GM23338 (cell line): ENCODE measurements at regions not wholly inside any gene's neighbourhood (a gene's known extent, or its start where the extent isn't known, plus 50 kb on each side); places are given as distances from the start of the nearest gene placed in this dataset.

ENCODE experiments used
- ATAC-seq: fragments of 200-7000 bp; cut with Tn5 transposase; 3 replicates; pipeline ENCODE4 v1.9.1; 2020
- DNase-seq: peaks from one replicate; pipeline ENCODE4 v3.0.0-alpha.2; 2015; ENCODE audit warnings: low spot score
- H2AFZ ChIP-seq: fragments of 200-600 bp; sonication (generic); 2 replicates; pipeline ENCODE4 v1.8.0; 2016; ENCODE audit warnings: antibody characterized with exemption, mild to moderate bottlenecking, moderate library complexity
- H3F3A ChIP-seq: fragments of 200-600 bp; sonication (generic); replicated peaks from 2 replicates; pipeline ENCODE4 v1.8.0; 2017; ENCODE audit warnings: antibody characterized with exemption, mixed run types, low read depth
- H3K27ac ChIP-seq: fragments of 200-600 bp; sonication (generic); 2 replicates; pipeline ENCODE4 v1.6.1; 2016; ENCODE audit warnings: low read depth
- H3K27me3 ChIP-seq: fragments of 200-600 bp; sonication (generic); 2 replicates; pipeline ENCODE4 v1.8.0; 2016; ENCODE audit warnings: mild to moderate bottlenecking, mixed run types, moderate library complexity; ENCODE audit not compliant: insufficient read depth
- H3K36me3 ChIP-seq: fragments of 200-600 bp; sonication (generic); 2 replicates; pipeline ENCODE4 v1.8.0; 2016; ENCODE audit warnings: mild to moderate bottlenecking; ENCODE audit not compliant: insufficient read depth
- H3K4me1 ChIP-seq: fragments of 200-600 bp; sonication (generic); 2 replicates; pipeline ENCODE4 v1.8.0; 2016; ENCODE audit warnings: mild to moderate bottlenecking, moderate library complexity; ENCODE audit not compliant: insufficient read depth
- H3K4me2 ChIP-seq: fragments of 200-600 bp; sonication (generic); 2 replicates; pipeline ENCODE4 v1.7.1; 2017; ENCODE audit warnings: mixed run types
- H3K4me3 ChIP-seq: fragments of 200-600 bp; sonication (generic); 2 replicates; pipeline ENCODE4 v1.6.1; 2016; ENCODE audit warnings: mixed run types
- H3K79me2 ChIP-seq: fragments of 200-600 bp; sonication (generic); replicated peaks from 2 replicates; pipeline ENCODE4 v1.8.0; 2017; ENCODE audit warnings: mild to moderate bottlenecking; ENCODE audit not compliant: insufficient read depth
- H3K9me2 ChIP-seq: fragments of 200-600 bp; sonication (generic); 2 replicates; pipeline ENCODE4 v1.8.0; 2017; ENCODE audit not compliant: insufficient read depth
- H4K20me1 ChIP-seq: fragments of 200-600 bp; sonication (generic); replicated peaks from 2 replicates; pipeline ENCODE4 v1.8.0; 2017; ENCODE audit warnings: mild to moderate bottlenecking; ENCODE audit not compliant: insufficient read depth
- H3K27ac Mint-ChIP-seq: 2 replicates; pipeline ENCODE4 v1.8.0; 2020; ENCODE audit warnings: inconsistent platforms, mild to moderate bottlenecking, moderate library complexity, mixed read lengths
- H3K27me3 Mint-ChIP-seq: 3 replicates; pipeline ENCODE4 v1.8.0; 2022; ENCODE audit warnings: low read depth, mild to moderate bottlenecking, moderate library complexity, mixed read lengths, inconsistent platforms; ENCODE audit not compliant: insufficient read depth, poor library complexity
- H3K36me3 Mint-ChIP-seq: 3 replicates; pipeline ENCODE4 v1.8.0; 2021; ENCODE audit warnings: low read depth, mild to moderate bottlenecking, inconsistent platforms, moderate library complexity, mixed read lengths
- H3K4me1 Mint-ChIP-seq: 3 replicates; pipeline ENCODE4 v1.8.0; 2020; ENCODE audit warnings: mild to moderate bottlenecking, inconsistent platforms, mixed read lengths
- H3K4me3 Mint-ChIP-seq: 3 replicates; pipeline ENCODE4 v1.8.0; 2021; ENCODE audit warnings: moderate library complexity, mild to moderate bottlenecking, inconsistent platforms, mixed read lengths
- H3K9me3 Mint-ChIP-seq: 3 replicates; pipeline ENCODE4 v1.8.0; 2020; ENCODE audit warnings: moderate library complexity, mild to moderate bottlenecking, inconsistent platforms, mixed read lengths
- CREB1 ChIP-seq: fragments of 250-450 bp; sonication (Bioruptor Pico); IDR thresholded peaks from 2 replicates; pipeline ENCODE4 v1.5.0; 2020; ENCODE audit warnings: low read depth, mild to moderate bottlenecking, moderate library complexity
- EZH2 ChIP-seq: fragments of 200-600 bp; sonication (generic); IDR thresholded peaks from one replicate; pipeline ENCODE4 v1.8.0; 2017; ENCODE audit warnings: antibody characterized with exemption, mild to moderate bottlenecking, low read depth; ENCODE audit not compliant: unreplicated experiment
- EZH2phosphoT487 ChIP-seq: fragments of 200-600 bp; sonication (generic); IDR thresholded peaks from one replicate; pipeline ENCODE4 v1.8.1; 2018; ENCODE audit warnings: antibody characterized with exemption; ENCODE audit not compliant: unreplicated experiment
- JUNB ChIP-seq: IDR thresholded peaks from one replicate; pipeline ENCODE4 v1.6.1; 2016; ENCODE audit warnings: antibody characterized with exemption; ENCODE audit not compliant: unreplicated experiment
- NANOG ChIP-seq: IDR thresholded peaks from 2 replicates; pipeline ENCODE4 v1.6.1; 2016; ENCODE audit warnings: antibody characterized with exemption, borderline replicate concordance
- POLR2AphosphoS5 ChIP-seq: IDR thresholded peaks from 2 replicates; pipeline ENCODE4 v1.6.1; 2016; ENCODE audit warnings: antibody characterized with exemption, low read depth
- STAT1 ChIP-seq: IDR thresholded peaks from one replicate; pipeline ENCODE4 v1.6.1; 2016; ENCODE audit warnings: antibody characterized with exemption; ENCODE audit not compliant: unreplicated experiment
- ZNF114 ChIP-seq: fragments of 250-450 bp; sonication (Bioruptor Pico); IDR thresholded peaks from 2 replicates; pipeline ENCODE4 v1.5.0; 2020; ENCODE audit warnings: mild to moderate bottlenecking, moderate library complexity
- ZNF331 ChIP-seq: fragments of 250-450 bp; sonication (Bioruptor Pico); IDR thresholded peaks from 2 replicates; pipeline ENCODE4 v1.5.0; 2020; ENCODE audit warnings: low read depth, mild to moderate bottlenecking, moderate library complexity
- TF ChIP-seq, protein P1 (sequence below): IDR thresholded peaks from 2 replicates; pipeline ENCODE4 v1.6.1; 2016; ENCODE audit warnings: antibody characterized with exemption
- TF ChIP-seq, protein P2 (sequence below), 2 experiments: fragments of 200-600 bp in 1 of 2; sonication (generic) in 1 of 2; conservative IDR thresholded peaks; 2 replicates each; pipeline versions ENCODE4 v1.5.1 to v1.6.1; 2016 to 2017; ENCODE audit warnings: antibody characterized with exemption in 2 of 2, low read depth in 2 of 2, mild to moderate bottlenecking in 2 of 2, moderate library complexity in 1 of 2
- TF ChIP-seq, protein P3 (sequence below): IDR thresholded peaks from one replicate; pipeline ENCODE4 v1.6.1; 2018; ENCODE audit warnings: antibody characterized with exemption; ENCODE audit not compliant: unreplicated experiment
- TF ChIP-seq, protein P4 (sequence below): fragments of 250-450 bp; sonication (Bioruptor Pico); IDR thresholded peaks from 2 replicates; pipeline ENCODE4 v1.5.0; 2020; ENCODE audit warnings: mild to moderate bottlenecking, moderate library complexity

DNA sequence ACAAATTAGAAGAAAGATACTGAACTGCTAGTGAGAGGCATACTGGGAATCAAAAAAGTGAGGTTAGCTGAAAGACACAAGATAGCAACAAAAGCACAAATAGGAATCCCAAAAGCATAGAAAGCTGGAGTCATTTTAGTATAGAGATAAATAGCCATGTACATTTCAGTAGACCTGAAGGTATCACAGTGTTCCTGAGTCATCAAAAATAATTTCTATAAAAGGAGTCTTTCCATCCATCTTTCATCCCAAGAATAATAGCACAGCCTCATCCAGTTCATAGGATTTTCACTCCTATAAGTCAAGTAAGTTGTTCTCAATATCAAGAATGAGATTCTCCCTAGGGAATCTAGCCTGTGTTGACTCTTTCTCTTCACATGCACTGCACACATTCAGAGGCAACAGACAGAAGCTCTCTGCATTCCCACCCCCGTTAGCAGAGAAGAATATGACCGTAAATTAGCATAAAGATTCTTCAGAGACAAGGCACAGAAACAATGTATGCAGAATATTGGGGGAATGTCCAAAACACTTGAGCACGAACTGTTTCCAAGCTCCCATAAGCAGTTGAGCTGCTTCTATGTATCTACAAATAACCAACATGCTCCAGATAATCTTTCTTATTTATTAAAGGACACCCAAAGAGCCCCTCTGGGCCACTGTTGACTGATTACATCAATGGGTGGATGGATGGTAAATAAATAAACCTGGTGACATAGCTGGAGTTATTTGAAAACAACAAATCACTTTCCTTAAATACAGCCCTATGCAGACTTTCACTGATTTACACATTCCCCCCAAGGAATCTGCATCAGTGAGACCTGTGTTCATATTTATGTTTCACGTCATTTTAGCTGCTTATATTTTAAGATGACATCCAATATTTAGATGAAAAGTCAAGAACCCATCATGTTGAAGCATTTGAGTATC, 174.5 kb upstream of the PKDCC start:
- H3K9me3 Mint-ChIP-seq: no peaks in the 10 kb centered on the region
- TF ChIP-seq, protein P1, sequence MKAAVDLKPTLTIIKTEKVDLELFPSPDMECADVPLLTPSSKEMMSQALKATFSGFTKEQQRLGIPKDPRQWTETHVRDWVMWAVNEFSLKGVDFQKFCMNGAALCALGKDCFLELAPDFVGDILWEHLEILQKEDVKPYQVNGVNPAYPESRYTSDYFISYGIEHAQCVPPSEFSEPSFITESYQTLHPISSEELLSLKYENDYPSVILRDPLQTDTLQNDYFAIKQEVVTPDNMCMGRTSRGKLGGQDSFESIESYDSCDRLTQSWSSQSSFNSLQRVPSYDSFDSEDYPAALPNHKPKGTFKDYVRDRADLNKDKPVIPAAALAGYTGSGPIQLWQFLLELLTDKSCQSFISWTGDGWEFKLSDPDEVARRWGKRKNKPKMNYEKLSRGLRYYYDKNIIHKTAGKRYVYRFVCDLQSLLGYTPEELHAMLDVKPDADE: no peak
- TF ChIP-seq NANOG: no peak
- no peak for TF ChIP-seq CREB1 (CRISPR knock-in tag)
- TF ChIP-seq ZNF114: no peak
- TF ChIP-seq, protein P2, sequence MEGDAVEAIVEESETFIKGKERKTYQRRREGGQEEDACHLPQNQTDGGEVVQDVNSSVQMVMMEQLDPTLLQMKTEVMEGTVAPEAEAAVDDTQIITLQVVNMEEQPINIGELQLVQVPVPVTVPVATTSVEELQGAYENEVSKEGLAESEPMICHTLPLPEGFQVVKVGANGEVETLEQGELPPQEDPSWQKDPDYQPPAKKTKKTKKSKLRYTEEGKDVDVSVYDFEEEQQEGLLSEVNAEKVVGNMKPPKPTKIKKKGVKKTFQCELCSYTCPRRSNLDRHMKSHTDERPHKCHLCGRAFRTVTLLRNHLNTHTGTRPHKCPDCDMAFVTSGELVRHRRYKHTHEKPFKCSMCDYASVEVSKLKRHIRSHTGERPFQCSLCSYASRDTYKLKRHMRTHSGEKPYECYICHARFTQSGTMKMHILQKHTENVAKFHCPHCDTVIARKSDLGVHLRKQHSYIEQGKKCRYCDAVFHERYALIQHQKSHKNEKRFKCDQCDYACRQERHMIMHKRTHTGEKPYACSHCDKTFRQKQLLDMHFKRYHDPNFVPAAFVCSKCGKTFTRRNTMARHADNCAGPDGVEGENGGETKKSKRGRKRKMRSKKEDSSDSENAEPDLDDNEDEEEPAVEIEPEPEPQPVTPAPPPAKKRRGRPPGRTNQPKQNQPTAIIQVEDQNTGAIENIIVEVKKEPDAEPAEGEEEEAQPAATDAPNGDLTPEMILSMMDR (conservative IDR thresholded peaks at IDR 0.05; ENCODE audit: low read depth in 2 of 2): no peak
- TF ChIP-seq, protein P3, sequence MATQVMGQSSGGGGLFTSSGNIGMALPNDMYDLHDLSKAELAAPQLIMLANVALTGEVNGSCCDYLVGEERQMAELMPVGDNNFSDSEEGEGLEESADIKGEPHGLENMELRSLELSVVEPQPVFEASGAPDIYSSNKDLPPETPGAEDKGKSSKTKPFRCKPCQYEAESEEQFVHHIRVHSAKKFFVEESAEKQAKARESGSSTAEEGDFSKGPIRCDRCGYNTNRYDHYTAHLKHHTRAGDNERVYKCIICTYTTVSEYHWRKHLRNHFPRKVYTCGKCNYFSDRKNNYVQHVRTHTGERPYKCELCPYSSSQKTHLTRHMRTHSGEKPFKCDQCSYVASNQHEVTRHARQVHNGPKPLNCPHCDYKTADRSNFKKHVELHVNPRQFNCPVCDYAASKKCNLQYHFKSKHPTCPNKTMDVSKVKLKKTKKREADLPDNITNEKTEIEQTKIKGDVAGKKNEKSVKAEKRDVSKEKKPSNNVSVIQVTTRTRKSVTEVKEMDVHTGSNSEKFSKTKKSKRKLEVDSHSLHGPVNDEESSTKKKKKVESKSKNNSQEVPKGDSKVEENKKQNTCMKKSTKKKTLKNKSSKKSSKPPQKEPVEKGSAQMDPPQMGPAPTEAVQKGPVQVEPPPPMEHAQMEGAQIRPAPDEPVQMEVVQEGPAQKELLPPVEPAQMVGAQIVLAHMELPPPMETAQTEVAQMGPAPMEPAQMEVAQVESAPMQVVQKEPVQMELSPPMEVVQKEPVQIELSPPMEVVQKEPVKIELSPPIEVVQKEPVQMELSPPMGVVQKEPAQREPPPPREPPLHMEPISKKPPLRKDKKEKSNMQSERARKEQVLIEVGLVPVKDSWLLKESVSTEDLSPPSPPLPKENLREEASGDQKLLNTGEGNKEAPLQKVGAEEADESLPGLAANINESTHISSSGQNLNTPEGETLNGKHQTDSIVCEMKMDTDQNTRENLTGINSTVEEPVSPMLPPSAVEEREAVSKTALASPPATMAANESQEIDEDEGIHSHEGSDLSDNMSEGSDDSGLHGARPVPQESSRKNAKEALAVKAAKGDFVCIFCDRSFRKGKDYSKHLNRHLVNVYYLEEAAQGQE: no peak
- TF ChIP-seq EZH2: no peak
- no peak for TF ChIP-seq EZH2phosphoT487
- no peak for TF ChIP-seq JUNB
- TF ChIP-seq ZNF331 (CRISPR knock-in tag): no peak
- TF ChIP-seq, protein P4, sequence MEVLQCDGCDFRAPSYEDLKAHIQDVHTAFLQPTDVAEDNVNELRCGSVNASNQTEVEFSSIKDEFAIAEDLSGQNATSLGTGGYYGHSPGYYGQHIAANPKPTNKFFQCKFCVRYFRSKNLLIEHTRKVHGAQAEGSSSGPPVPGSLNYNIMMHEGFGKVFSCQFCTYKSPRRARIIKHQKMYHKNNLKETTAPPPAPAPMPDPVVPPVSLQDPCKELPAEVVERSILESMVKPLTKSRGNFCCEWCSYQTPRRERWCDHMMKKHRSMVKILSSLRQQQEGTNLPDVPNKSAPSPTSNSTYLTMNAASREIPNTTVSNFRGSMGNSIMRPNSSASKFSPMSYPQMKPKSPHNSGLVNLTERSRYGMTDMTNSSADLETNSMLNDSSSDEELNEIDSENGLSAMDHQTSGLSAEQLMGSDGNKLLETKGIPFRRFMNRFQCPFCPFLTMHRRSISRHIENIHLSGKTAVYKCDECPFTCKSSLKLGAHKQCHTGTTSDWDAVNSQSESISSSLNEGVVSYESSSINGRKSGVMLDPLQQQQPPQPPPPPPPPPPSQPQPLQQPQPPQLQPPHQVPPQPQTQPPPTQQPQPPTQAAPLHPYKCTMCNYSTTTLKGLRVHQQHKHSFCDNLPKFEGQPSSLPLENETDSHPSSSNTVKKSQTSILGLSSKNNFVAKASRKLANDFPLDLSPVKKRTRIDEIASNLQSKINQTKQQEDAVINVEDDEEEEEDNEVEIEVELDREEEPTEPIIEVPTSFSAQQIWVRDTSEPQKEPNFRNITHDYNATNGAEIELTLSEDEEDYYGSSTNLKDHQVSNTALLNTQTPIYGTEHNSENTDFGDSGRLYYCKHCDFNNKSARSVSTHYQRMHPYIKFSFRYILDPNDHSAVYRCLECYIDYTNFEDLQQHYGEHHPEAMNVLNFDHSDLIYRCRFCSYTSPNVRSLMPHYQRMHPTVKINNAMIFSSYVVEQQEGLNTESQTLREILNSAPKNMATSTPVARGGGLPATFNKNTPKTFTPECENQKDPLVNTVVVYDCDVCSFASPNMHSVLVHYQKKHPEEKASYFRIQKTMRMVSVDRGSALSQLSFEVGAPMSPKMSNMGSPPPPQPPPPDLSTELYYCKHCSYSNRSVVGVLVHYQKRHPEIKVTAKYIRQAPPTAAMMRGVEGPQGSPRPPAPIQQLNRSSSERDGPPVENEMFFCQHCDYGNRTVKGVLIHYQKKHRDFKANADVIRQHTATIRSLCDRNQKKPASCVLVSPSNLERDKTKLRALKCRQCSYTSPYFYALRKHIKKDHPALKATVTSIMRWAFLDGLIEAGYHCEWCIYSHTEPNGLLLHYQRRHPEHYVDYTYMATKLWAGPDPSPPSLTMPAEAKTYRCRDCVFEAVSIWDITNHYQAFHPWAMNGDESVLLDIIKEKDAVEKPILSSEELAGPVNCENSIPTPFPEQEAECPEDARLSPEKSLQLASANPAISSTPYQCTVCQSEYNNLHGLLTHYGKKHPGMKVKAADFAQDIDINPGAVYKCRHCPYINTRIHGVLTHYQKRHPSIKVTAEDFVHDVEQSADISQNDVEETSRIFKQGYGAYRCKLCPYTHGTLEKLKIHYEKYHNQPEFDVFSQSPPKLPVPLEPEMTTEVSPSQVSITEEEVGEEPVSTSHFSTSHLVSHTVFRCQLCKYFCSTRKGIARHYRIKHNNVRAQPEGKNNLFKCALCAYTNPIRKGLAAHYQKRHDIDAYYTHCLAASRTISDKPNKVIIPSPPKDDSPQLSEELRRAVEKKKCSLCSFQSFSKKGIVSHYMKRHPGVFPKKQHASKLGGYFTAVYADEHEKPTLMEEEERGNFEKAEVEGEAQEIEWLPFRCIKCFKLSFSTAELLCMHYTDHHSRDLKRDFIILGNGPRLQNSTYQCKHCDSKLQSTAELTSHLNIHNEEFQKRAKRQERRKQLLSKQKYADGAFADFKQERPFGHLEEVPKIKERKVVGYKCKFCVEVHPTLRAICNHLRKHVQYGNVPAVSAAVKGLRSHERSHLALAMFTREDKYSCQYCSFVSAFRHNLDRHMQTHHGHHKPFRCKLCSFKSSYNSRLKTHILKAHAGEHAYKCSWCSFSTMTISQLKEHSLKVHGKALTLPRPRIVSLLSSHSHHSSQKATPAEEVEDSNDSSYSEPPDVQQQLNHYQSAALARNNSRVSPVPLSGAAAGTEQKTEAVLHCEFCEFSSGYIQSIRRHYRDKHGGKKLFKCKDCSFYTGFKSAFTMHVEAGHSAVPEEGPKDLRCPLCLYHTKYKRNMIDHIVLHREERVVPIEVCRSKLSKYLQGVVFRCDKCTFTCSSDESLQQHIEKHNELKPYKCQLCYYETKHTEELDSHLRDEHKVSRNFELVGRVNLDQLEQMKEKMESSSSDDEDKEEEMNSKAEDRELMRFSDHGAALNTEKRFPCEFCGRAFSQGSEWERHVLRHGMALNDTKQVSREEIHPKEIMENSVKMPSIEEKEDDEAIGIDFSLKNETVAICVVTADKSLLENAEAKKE (CRISPR knock-in tag): no peak
- TF ChIP-seq STAT1: no peak
- TF ChIP-seq POLR2AphosphoS5: no peak
- no peak overlapping the region for H3K4me3 ChIP-seq
- H3K4me1 Mint-ChIP-seq: peaks cover 27% of the 10 kb centered on the region
- H3F3A ChIP-seq: no peaks in the 10 kb centered on the region
- H3K4me3 Mint-ChIP-seq: no peak overlapping the region
- peaks cover 4% of the 10 kb centered on the region for H3K27me3 Mint-ChIP-seq
- no peaks in the 10 kb centered on the region for H3K27me3 ChIP-seq
- peaks cover 16% of the 10 kb centered on the region; the same call in 1 of the 2 replicates for H3K4me1 ChIP-seq
- H3K27ac Mint-ChIP-seq: no peak overlapping the region
- ATAC-seq (no peak), DNase-seq (no peak)
- no peak overlapping the region for H3K4me2 ChIP-seq
- H3K9me2 ChIP-seq: no peaks in the 10 kb centered on the region
- H3K36me3 ChIP-seq: no peaks in the 10 kb centered on the region
- no peak overlapping the region for H3K27ac ChIP-seq
- no peaks in the 10 kb centered on the region for H4K20me1 ChIP-seq
- no peaks in the 10 kb centered on the region for H3K79me2 ChIP-seq
- H3K36me3 Mint-ChIP-seq: no peaks in the 10 kb centered on the region
- peak overlapping the region; percentile 63; the same call in 1 of the 2 replicates for H2AFZ ChIP-seq
